SK-N-MC (cell line): ENCODE measurements at regions not wholly inside any gene's neighbourhood (a gene's known extent, or its start where the extent isn't known, plus 50 kb on each side); places are given as distances from the start of the nearest gene placed in this dataset.

Experiments used
- DNase-seq: peaks from one replicate; pipeline ENCODE4 v3.0.0-alpha.2; 2011; ENCODE audit warnings: low read depth, low spot score
- H3K27ac ChIP-seq: fragments of 200-600 bp; sonication (generic); 2 replicates; pipeline ENCODE4 v1.5.1; 2016; ENCODE audit warnings: mixed run types
- H3K36me3 ChIP-seq: fragments of 200-600 bp; sonication (generic); 2 replicates; pipeline ENCODE4 v1.6.1; 2017; ENCODE audit warnings: antibody characterized with exemption, low read length, mixed read lengths; ENCODE audit not compliant: insufficient read depth
- H3K4me3 ChIP-seq: fragments of 200-600 bp; sonication (generic); 2 replicates; pipeline ENCODE4 v1.5.1; 2016
- H3K9ac ChIP-seq: fragments of 200-600 bp; sonication (generic); 2 replicates; pipeline ENCODE4 v1.8.0; 2017; ENCODE audit warnings: mixed run types, mixed read lengths; ENCODE audit not compliant: insufficient read length
- H3K9me3 ChIP-seq: fragments of 200-600 bp; sonication (generic); 2 replicates; pipeline ENCODE4 v1.6.1; 2017; ENCODE audit warnings: low read depth, mild to moderate bottlenecking, antibody characterized with exemption, low read length, moderate library complexity, mixed read lengths
- EZH2 ChIP-seq: fragments of 200-600 bp; sonication (generic); IDR thresholded peaks from one replicate; pipeline ENCODE4 v1.6.1; 2017; ENCODE audit warnings: antibody characterized with exemption
- FOXP2 ChIP-seq: optimal IDR thresholded peaks from 2 replicates; pipeline ENCODE3; 2011; ENCODE audit warnings: mild to moderate bottlenecking, moderate library complexity; ENCODE audit not compliant: insufficient read depth; ENCODE audit errors: extremely low read length, control extremely low read depth
- POLR2AphosphoS5 ChIP-seq: IDR thresholded peaks from 2 replicates; pipeline ENCODE4 v1.6.1; 2012; ENCODE audit warnings: mild to moderate bottlenecking, low read depth, low read length, borderline replicate concordance

DNA sequence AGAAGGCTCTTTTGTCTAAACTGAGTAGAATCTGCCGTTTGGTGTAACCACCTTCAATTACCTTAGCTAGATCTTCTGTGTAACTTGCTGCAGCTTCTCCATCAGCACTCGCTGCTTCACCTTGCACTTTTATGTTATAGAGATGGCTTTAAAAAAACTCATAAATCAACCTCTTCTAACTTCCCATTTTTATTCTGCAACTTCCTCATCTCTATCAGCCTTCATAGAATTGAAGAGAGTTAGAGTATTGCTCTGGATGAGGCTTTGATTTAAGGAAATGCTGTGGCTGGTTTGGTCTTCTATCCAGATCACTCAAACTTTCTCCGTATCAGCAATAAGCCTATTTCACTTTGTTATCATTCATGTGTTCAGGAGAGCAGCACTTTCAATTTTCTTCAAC, 1131.9 kb upstream of the CELF2 start:
- DNase-seq: no peak
- no peaks in the 10 kb centered on the region for H3K9me3 ChIP-seq
- H3K9ac ChIP-seq: no peak overlapping the region
- no peak for TF ChIP-seq FOXP2
- no peak for TF ChIP-seq POLR2AphosphoS5
- no peak for TF ChIP-seq EZH2
- H3K36me3 ChIP-seq: no peaks in the 10 kb centered on the region
- no peak overlapping the region for H3K27ac ChIP-seq
- no peak overlapping the region for H3K4me3 ChIP-seq

- no peak for DNase-seq
- Histone ChIP-seq H3K36me3 (no peaks in the 10 kb centered on the region), H3K9ac (no peak overlapping the region), H3K27ac (no peak overlapping the region), H3K9me3 (no peaks in the 10 kb centered on the region), H3K4me3 (no peak overlapping the region)
- no peak for TF ChIP-seq EZH2
- no peak for TF ChIP-seq FOXP2
Observed at GRCh38 chr10:9886772-9887171, 1130.9 kb upstream of the CELF2 start.

DNA sequence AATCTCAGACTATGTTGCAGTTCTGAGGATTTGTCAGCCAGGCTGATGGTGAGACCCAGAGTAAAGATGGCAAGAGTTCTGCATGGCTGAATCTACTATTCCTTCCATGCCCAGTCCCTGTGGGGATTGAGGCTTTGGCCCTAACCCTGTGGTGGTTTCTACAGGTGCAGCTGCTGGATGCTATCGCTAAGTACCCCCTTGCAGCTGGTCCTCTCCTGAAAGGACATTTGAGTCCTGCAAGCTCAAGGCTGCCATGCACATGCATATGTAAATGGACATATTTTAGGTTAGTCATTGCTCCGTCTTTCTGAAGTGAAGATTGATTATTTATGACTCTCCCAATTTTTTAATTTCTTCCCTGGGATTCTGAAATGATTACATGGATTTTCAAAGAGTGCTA, 1122.2 kb upstream of the CELF2 start:
- Histone ChIP-seq H3K36me3 (no peaks in the 10 kb centered on the region), H3K9ac (no peak overlapping the region), H3K27ac (no peak overlapping the region), H3K9me3 (no peaks in the 10 kb centered on the region), H3K4me3 (no peak overlapping the region)
- TF ChIP-seq POLR2AphosphoS5 (no peak), EZH2 (no peak), FOXP2 (no peak)
- DNase-seq: no peak

DNA sequence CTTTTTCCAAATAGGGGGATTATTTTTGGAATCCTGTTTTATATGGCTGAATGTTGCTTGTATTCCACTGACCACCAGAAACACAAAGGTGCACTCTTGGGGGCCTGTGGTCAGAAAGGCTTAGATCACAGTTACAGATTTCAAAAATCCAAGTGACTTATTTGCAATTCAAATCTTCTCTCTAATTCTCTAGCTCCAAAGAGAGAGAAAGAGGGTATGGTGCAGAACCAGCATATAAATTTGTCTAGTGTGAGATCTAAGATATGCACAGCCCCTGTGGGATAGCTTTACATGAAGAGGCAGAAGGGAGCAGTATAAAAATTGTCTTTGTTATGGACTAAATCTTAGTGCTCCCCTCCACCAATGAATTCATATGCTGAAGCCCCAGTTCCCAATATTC, 1121.7 kb upstream of the CELF2 start:
- Histone ChIP-seq H3K36me3 (no peaks in the 10 kb centered on the region), H3K9ac (no peak overlapping the region), H3K9me3 (no peaks in the 10 kb centered on the region), H3K27ac (no peak overlapping the region), H3K4me3 (no peak overlapping the region)
- no peak for TF ChIP-seq FOXP2
- no peak for TF ChIP-seq POLR2AphosphoS5
- no peak for DNase-seq

DNA sequence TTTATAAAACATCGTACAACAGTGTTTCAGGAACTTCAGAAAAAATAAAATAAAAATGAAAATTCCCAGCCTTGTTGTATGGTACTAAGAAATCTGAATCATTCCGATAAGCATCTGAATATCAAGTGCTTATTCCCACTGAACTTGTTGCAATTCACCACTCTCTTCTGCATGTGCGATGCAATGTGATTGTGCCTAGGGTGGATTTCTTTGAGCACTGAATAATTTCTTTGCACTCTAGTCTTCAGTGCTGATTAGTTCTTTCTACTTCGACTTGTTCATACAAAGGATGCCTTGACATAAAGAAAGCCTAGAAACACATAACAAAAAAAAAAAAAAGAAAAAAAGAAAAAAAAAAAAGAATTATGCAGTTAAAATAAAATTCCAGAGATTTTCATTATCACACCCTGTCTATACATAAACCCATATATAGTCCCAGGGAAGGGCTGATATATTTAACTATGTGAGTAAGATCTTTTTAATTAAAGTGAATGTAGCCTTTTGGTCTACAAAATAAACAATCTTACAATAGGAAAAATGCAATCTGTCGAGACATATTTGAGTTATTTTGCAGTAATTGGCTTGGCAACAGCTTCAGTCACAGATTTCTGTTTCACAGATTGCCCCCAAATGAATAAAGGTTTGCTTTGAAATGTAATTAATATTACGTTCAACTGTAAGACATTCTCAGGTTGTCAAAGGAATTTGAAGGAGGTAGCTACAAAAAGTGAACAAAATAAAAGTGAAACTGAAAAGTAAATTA, 1118.9 kb upstream of the CELF2 start:
- Histone ChIP-seq H3K36me3 (no peaks in the 10 kb centered on the region), H3K4me3 (no peak overlapping the region), H3K9ac (no peak overlapping the region), H3K27ac (no peak overlapping the region), H3K9me3 (no peaks in the 10 kb centered on the region)
- DNase-seq: no peak
- no peak for TF ChIP-seq EZH2
- TF ChIP-seq FOXP2: no peak
- TF ChIP-seq POLR2AphosphoS5: no peak

- no peaks in the 10 kb centered on the region for H3K36me3 ChIP-seq
- no peaks in the 10 kb centered on the region for H3K9me3 ChIP-seq
- H3K9ac ChIP-seq: no peak overlapping the region
- DNase-seq: no peak
- H3K27ac ChIP-seq: no peak overlapping the region
- H3K4me3 ChIP-seq: no peak overlapping the region
- TF ChIP-seq POLR2AphosphoS5 (no peak), EZH2 (no peak), FOXP2 (no peak)
Observed at GRCh38 chr10:9900751-9901150, 1116.9 kb upstream of the CELF2 start.

DNA sequence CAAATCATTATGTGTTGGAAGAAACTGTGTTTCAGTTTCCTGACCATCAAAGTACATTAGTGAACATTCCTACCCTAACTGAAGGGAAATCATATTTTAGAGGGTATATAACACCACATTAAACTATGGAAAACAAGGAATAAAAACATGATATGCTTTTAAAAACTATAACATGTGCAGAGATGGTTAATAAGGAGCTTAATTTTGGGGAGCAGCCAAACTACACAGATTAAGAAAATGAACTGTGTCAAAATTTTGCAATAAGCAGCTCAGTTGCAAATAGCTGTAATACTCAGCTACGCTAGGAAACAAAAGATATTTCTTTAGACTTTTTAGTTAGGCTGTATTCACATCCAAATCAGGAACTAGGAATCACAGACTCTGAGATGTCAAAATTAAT, 1115.7 kb upstream of the CELF2 start:
- TF ChIP-seq EZH2 (no peak), FOXP2 (no peak), POLR2AphosphoS5 (no peak)
- no peaks in the 10 kb centered on the region for H3K36me3 ChIP-seq
- no peak overlapping the region for H3K27ac ChIP-seq
- H3K9me3 ChIP-seq: no peaks in the 10 kb centered on the region
- H3K4me3 ChIP-seq: no peak overlapping the region
- H3K9ac ChIP-seq: no peak overlapping the region
- no peak for DNase-seq

DNA sequence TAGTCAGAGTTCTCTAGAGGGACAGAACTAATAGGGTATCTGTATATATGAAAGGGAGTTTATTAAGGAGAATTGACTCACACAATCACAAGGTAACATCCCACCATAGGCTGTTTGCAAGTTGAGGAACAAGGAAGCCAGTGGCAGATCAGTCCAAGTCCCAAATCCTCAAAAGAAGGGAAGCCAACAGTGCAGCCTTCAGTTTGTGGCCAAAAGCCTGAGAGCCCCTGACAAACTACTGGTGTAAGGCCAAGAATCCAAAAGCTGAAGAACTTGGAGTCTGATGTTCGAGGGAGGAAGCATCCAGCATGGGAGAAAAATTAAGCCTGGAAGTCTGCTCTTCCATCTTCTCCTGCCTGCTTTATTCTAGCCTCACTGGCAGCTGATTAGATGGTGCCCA, 1107.2 kb upstream of the CELF2 start:
- Histone ChIP-seq H3K4me3 (no peak overlapping the region), H3K27ac (no peak overlapping the region), H3K9ac (no peak overlapping the region), H3K9me3 (no peaks in the 10 kb centered on the region), H3K36me3 (no peaks in the 10 kb centered on the region)
- DNase-seq: no peak
- TF ChIP-seq EZH2 (no peak), FOXP2 (no peak), POLR2AphosphoS5 (no peak)

DNA sequence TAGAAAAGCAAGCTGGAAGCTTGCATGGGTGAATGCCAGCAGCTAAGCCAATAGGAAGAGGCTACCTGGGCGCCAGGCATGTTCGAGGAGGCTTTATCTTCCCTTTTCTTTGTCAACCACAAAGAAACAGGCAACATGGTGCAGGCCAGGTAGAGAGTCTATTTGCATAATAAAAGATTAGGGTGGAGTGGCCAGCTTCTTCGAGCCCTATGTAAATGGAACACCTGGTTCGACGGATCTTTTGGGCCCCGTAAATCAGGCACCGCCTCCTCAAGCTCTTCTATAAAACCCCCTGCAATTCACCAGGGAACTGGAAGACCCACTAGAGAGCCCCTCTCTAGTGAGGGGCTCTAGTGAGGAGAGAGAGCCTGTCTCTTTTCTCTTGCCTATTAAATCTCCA, 1106.2 kb upstream of the CELF2 start:
- Histone ChIP-seq H3K4me3 (no peak overlapping the region), H3K36me3 (no peaks in the 10 kb centered on the region), H3K9ac (no peak overlapping the region), H3K9me3 (no peaks in the 10 kb centered on the region), H3K27ac (no peak overlapping the region)
- no peak for DNase-seq
- TF ChIP-seq FOXP2: no peak
